ENCODE measurements at regions not wholly inside any gene's neighbourhood (a gene's known extent, or its start where the extent isn't known, plus 50 kb on each side); places are given as distances from the start of the nearest gene placed in this dataset.

GRCh38 chr3:177973241-177973840, 562.9 kb upstream of the KCNMB2 start:
- Histone ChIP-seq H3K4me1 (ENCODE audit: control insufficient read depth in 5 of 5, insufficient read depth in 5 of 5, low read length in 5 of 5) (no peaks in the 10 kb centered on the region), H3K9ac (ENCODE audit: low read length in 5 of 5) (no peak overlapping the region), H3K36me3 (ENCODE audit: control insufficient read depth in 5 of 5, insufficient read depth in 5 of 5, low read length in 5 of 5) (no peaks in the 10 kb centered on the region), H3K27me3 (ENCODE audit: control insufficient read depth in 5 of 5, insufficient read depth in 4 of 5, low read length in 5 of 5) (no peaks in the 10 kb centered on the region), H3K9me3 (ENCODE audit: control insufficient read depth in 5 of 5, low read length in 5 of 5) (no peaks in the 10 kb centered on the region), H3K4me3 (ENCODE audit: low read depth in 1 of 5, low read length in 5 of 5) (no peak overlapping the region), H3K27ac (ENCODE audit: low read depth, low read length) (no peak overlapping the region)

GRCh38 chr3:177976241-177976640, 560.0 kb upstream of the KCNMB2 start:
- no peaks in the 10 kb centered on the region for H3K9me3 ChIP-seq (ENCODE audit: control insufficient read depth in 5 of 5, low read length in 5 of 5)
- H3K27me3 ChIP-seq (ENCODE audit: control insufficient read depth in 5 of 5, insufficient read depth in 4 of 5, low read length in 5 of 5) = no peaks in the 10 kb centered on the region
- H3K4me3 ChIP-seq (ENCODE audit: low read depth in 1 of 5, low read length in 5 of 5) = no peak overlapping the region
- H3K4me1 ChIP-seq (ENCODE audit: control insufficient read depth in 5 of 5, insufficient read depth in 5 of 5, low read length in 5 of 5) = no peaks in the 10 kb centered on the region
- H3K36me3 ChIP-seq (ENCODE audit: control insufficient read depth in 5 of 5, insufficient read depth in 5 of 5, low read length in 5 of 5) = no peaks in the 10 kb centered on the region
- H3K9ac ChIP-seq (ENCODE audit: low read length in 5 of 5) = no peak overlapping the region
- no peak overlapping the region for H3K27ac ChIP-seq (ENCODE audit: low read depth, low read length)

- no peaks in the 10 kb centered on the region for H3K27me3 ChIP-seq (ENCODE audit: control insufficient read depth in 5 of 5, insufficient read depth in 4 of 5, low read length in 5 of 5)
- no peaks in the 10 kb centered on the region for H3K9me3 ChIP-seq (ENCODE audit: control insufficient read depth in 5 of 5, low read length in 5 of 5)
- H3K4me1 ChIP-seq (ENCODE audit: control insufficient read depth in 5 of 5, insufficient read depth in 5 of 5, low read length in 5 of 5) = no peaks in the 10 kb centered on the region
- H3K27ac ChIP-seq (ENCODE audit: low read depth, low read length) = no peak overlapping the region
- H3K36me3 ChIP-seq (ENCODE audit: control insufficient read depth in 5 of 5, insufficient read depth in 5 of 5, low read length in 5 of 5) = no peaks in the 10 kb centered on the region
- no peak overlapping the region for H3K9ac ChIP-seq (ENCODE audit: low read length in 5 of 5)
- H3K4me3 ChIP-seq (ENCODE audit: low read depth in 1 of 5, low read length in 5 of 5) = no peak overlapping the region
Measured at GRCh38 chr3:177976866-177977265, 559.4 kb upstream of the KCNMB2 start.

GRCh38 chr3:177977381-177978158, 558.7 kb upstream of the KCNMB2 start:
- Histone ChIP-seq H3K4me3 (ENCODE audit: low read depth in 1 of 5, low read length in 5 of 5) (no peak overlapping the region), H3K9ac (ENCODE audit: low read length in 5 of 5) (no peak overlapping the region), H3K4me1 (ENCODE audit: control insufficient read depth in 5 of 5, insufficient read depth in 5 of 5, low read length in 5 of 5) (no peaks in the 10 kb centered on the region), H3K36me3 (ENCODE audit: control insufficient read depth in 5 of 5, insufficient read depth in 5 of 5, low read length in 5 of 5) (no peaks in the 10 kb centered on the region), H3K27me3 (ENCODE audit: control insufficient read depth in 5 of 5, insufficient read depth in 4 of 5, low read length in 5 of 5) (no peaks in the 10 kb centered on the region), H3K9me3 (ENCODE audit: control insufficient read depth in 5 of 5, low read length in 5 of 5) (no peaks in the 10 kb centered on the region), H3K27ac (ENCODE audit: low read depth, low read length) (no peak overlapping the region)

GRCh38 chr3:177978946-177979345, 557.3 kb upstream of the KCNMB2 start:
- no peaks in the 10 kb centered on the region for H3K9me3 ChIP-seq (ENCODE audit: control insufficient read depth in 5 of 5, low read length in 5 of 5)
- no peak overlapping the region for H3K27ac ChIP-seq (ENCODE audit: low read depth, low read length)
- H3K4me3 ChIP-seq (ENCODE audit: low read depth in 1 of 5, low read length in 5 of 5) = no peak overlapping the region
- no peaks in the 10 kb centered on the region for H3K36me3 ChIP-seq (ENCODE audit: control insufficient read depth in 5 of 5, insufficient read depth in 5 of 5, low read length in 5 of 5)
- no peak overlapping the region for H3K9ac ChIP-seq (ENCODE audit: low read length in 5 of 5)
- H3K27me3 ChIP-seq (ENCODE audit: control insufficient read depth in 5 of 5, insufficient read depth in 4 of 5, low read length in 5 of 5) = no peaks in the 10 kb centered on the region
- no peaks in the 10 kb centered on the region for H3K4me1 ChIP-seq (ENCODE audit: control insufficient read depth in 5 of 5, insufficient read depth in 5 of 5, low read length in 5 of 5)

GRCh38 chr3:177979703-177980102, 556.5 kb upstream of the KCNMB2 start:
- Histone ChIP-seq H3K9me3 (ENCODE audit: control insufficient read depth in 5 of 5, low read length in 5 of 5) (no peaks in the 10 kb centered on the region), H3K4me3 (ENCODE audit: low read depth in 1 of 5, low read length in 5 of 5) (no peak overlapping the region), H3K36me3 (ENCODE audit: control insufficient read depth in 5 of 5, insufficient read depth in 5 of 5, low read length in 5 of 5) (no peaks in the 10 kb centered on the region), H3K4me1 (ENCODE audit: control insufficient read depth in 5 of 5, insufficient read depth in 5 of 5, low read length in 5 of 5) (no peaks in the 10 kb centered on the region), H3K9ac (ENCODE audit: low read length in 5 of 5) (no peak overlapping the region), H3K27ac (ENCODE audit: low read depth, low read length) (no peak overlapping the region), H3K27me3 (ENCODE audit: control insufficient read depth in 5 of 5, insufficient read depth in 4 of 5, low read length in 5 of 5) (no peaks in the 10 kb centered on the region)

GRCh38 chr3:177981576-177981975, 554.7 kb upstream of the KCNMB2 start:
- Histone ChIP-seq H3K36me3 (ENCODE audit: control insufficient read depth in 5 of 5, insufficient read depth in 5 of 5, low read length in 5 of 5) (no peaks in the 10 kb centered on the region), H3K27ac (ENCODE audit: low read depth, low read length) (no peak overlapping the region), H3K4me3 (ENCODE audit: low read depth in 1 of 5, low read length in 5 of 5) (no peak overlapping the region), H3K9ac (ENCODE audit: low read length in 5 of 5) (no peak overlapping the region), H3K4me1 (ENCODE audit: control insufficient read depth in 5 of 5, insufficient read depth in 5 of 5, low read length in 5 of 5) (no peaks in the 10 kb centered on the region), H3K27me3 (ENCODE audit: control insufficient read depth in 5 of 5, insufficient read depth in 4 of 5, low read length in 5 of 5) (no peaks in the 10 kb centered on the region), H3K9me3 (ENCODE audit: control insufficient read depth in 5 of 5, low read length in 5 of 5) (no peaks in the 10 kb centered on the region)

- Histone ChIP-seq H3K4me3 (ENCODE audit: low read depth in 1 of 5, low read length in 5 of 5) (no peak overlapping the region), H3K27me3 (ENCODE audit: control insufficient read depth in 5 of 5, insufficient read depth in 4 of 5, low read length in 5 of 5) (no peaks in the 10 kb centered on the region), H3K36me3 (ENCODE audit: control insufficient read depth in 5 of 5, insufficient read depth in 5 of 5, low read length in 5 of 5) (no peaks in the 10 kb centered on the region), H3K27ac (ENCODE audit: low read depth, low read length) (no peak overlapping the region), H3K9me3 (ENCODE audit: control insufficient read depth in 5 of 5, low read length in 5 of 5) (no peaks in the 10 kb centered on the region), H3K9ac (ENCODE audit: low read length in 5 of 5) (no peak overlapping the region), H3K4me1 (ENCODE audit: control insufficient read depth in 5 of 5, insufficient read depth in 5 of 5, low read length in 5 of 5) (no peaks in the 10 kb centered on the region)
Measured at GRCh38 chr3:177982034-177982433, 554.2 kb upstream of the KCNMB2 start.

GRCh38 chr3:177983320-177983719, 552.9 kb upstream of the KCNMB2 start:
- Histone ChIP-seq H3K9ac (ENCODE audit: low read length in 5 of 5) (no peak overlapping the region), H3K4me3 (ENCODE audit: low read depth in 1 of 5, low read length in 5 of 5) (no peak overlapping the region), H3K9me3 (ENCODE audit: control insufficient read depth in 5 of 5, low read length in 5 of 5) (no peaks in the 10 kb centered on the region), H3K36me3 (ENCODE audit: control insufficient read depth in 5 of 5, insufficient read depth in 5 of 5, low read length in 5 of 5) (no peaks in the 10 kb centered on the region), H3K4me1 (ENCODE audit: control insufficient read depth in 5 of 5, insufficient read depth in 5 of 5, low read length in 5 of 5) (no peaks in the 10 kb centered on the region), H3K27ac (ENCODE audit: low read depth, low read length) (no peak overlapping the region), H3K27me3 (ENCODE audit: control insufficient read depth in 5 of 5, insufficient read depth in 4 of 5, low read length in 5 of 5) (no peaks in the 10 kb centered on the region)

- H3K27me3 ChIP-seq (ENCODE audit: control insufficient read depth in 5 of 5, insufficient read depth in 4 of 5, low read length in 5 of 5) = no peaks in the 10 kb centered on the region
- no peaks in the 10 kb centered on the region for H3K36me3 ChIP-seq (ENCODE audit: control insufficient read depth in 5 of 5, insufficient read depth in 5 of 5, low read length in 5 of 5)
- H3K9ac ChIP-seq (ENCODE audit: low read length in 5 of 5) = no peak overlapping the region
- H3K4me1 ChIP-seq (ENCODE audit: control insufficient read depth in 5 of 5, insufficient read depth in 5 of 5, low read length in 5 of 5) = no peaks in the 10 kb centered on the region
- H3K27ac ChIP-seq (ENCODE audit: low read depth, low read length) = no peak overlapping the region
- H3K9me3 ChIP-seq (ENCODE audit: control insufficient read depth in 5 of 5, low read length in 5 of 5) = no peaks in the 10 kb centered on the region
- H3K4me3 ChIP-seq (ENCODE audit: low read depth in 1 of 5, low read length in 5 of 5) = no peak overlapping the region
Measured at GRCh38 chr3:177992993-177993970, 543.0 kb upstream of the KCNMB2 start.
